Lung (tissue), 11 donors: ENCODE measurements at regions not wholly inside any gene's neighbourhood (a gene's known extent, or its start where the extent isn't known, plus 50 kb on each side); places are given as distances from the start of the nearest gene placed in this dataset.

ENCODE experiments used
- ATAC-seq: fragments of 200-7000 bp; cut with Tn5 transposase; one replicate; pipeline ENCODE4 v1.9.1; 2020; ENCODE audit warnings: moderate number of reproducible peaks; ENCODE audit not compliant: insufficient read depth, low FRiP score
- DNase-seq, 3 donors: peaks; one replicate each; pipeline ENCODE4 v3.0.0-alpha.2; 2013 to 2017
- H3K27ac ChIP-seq, 2 donors: one replicate each; pipeline ENCODE4 v1.5.1; 2013; ENCODE audit warnings: mild to moderate bottlenecking in 2 of 2, moderate library complexity in 2 of 2, control low read depth in 1 of 2, inconsistent platforms in 1 of 2, low read depth in 1 of 2, low read length in 1 of 2
- H3K27me3 ChIP-seq, 3 donors: one replicate each; pipeline ENCODE4 v1.5.1; 2013; ENCODE audit warnings: low read length in 2 of 3; ENCODE audit not compliant: control insufficient read depth in 3 of 3, insufficient read depth in 3 of 3
- H3K36me3 ChIP-seq, 4 donors: one replicate each; pipeline ENCODE4 v1.5.1; 2013; ENCODE audit warnings: low read length in 4 of 4, mild to moderate bottlenecking in 1 of 4, moderate library complexity in 1 of 4; ENCODE audit not compliant: control insufficient read depth in 4 of 4, insufficient read depth in 4 of 4
- H3K4me1 ChIP-seq, 5 donors: one replicate each; pipeline ENCODE4 v1.5.1; 2013; ENCODE audit warnings: low read length in 5 of 5, mild to moderate bottlenecking in 2 of 5, moderate library complexity in 1 of 5; ENCODE audit not compliant: control insufficient read depth in 5 of 5, insufficient read depth in 5 of 5
- H3K4me3 ChIP-seq: one replicate; pipeline ENCODE4 v1.5.1; 2013; ENCODE audit warnings: mild to moderate bottlenecking, control low read depth, moderate library complexity
- H3K9ac ChIP-seq, 2 donors: one replicate each; pipeline ENCODE4 v1.5.1; 2013; ENCODE audit warnings: low read length in 2 of 2, control low read depth in 1 of 2; ENCODE audit not compliant: insufficient read depth in 1 of 2
- H3K9me3 ChIP-seq, 4 donors: one replicate each; pipeline ENCODE4 v1.5.1; 2013; ENCODE audit warnings: low read length in 3 of 4, mild to moderate bottlenecking in 1 of 4, moderate library complexity in 1 of 4; ENCODE audit not compliant: control insufficient read depth in 4 of 4, insufficient read depth in 3 of 4
- WGBS, 2 donors: extraction: QIAGEN DNeasy Blood & Tissue Kit; methylation state at CpG; one replicate each; pipeline ENCODE4 v1.1.7; 2013; 5-methylcytosine and 5-hydroxymethylcytosine counted together
- TF ChIP-seq, protein P1 (sequence below): IDR thresholded peaks from 2 replicates; pipeline ENCODE4 v1.5.1; 2012; ENCODE audit warnings: mild to moderate bottlenecking; ENCODE audit errors: control extremely low read depth, extremely low read depth
- donor health status: control.
- donor health status: control.
- donor health status: Bipolar disorder and iron deficiency.
- donor health status: healthy.
- donor health status: DM: yes; HTN: yes; CAD: no.

- Histone ChIP-seq H3K4me3 (no peak overlapping the region), H3K9ac (no peak overlapping the region), H3K27ac (no peak overlapping the region), H3K36me3 (no peaks in the 10 kb centered on the region), H3K4me1 (no peaks in the 10 kb centered on the region), H3K27me3 (no peaks in the 10 kb centered on the region), H3K9me3 (no peaks in the 10 kb centered on the region)
- DNase-seq, result no peak
- 79 to 82% methylated on average over 1 of the region's 1 CpG for WGBS, 2 donors
- TF ChIP-seq, protein P1, sequence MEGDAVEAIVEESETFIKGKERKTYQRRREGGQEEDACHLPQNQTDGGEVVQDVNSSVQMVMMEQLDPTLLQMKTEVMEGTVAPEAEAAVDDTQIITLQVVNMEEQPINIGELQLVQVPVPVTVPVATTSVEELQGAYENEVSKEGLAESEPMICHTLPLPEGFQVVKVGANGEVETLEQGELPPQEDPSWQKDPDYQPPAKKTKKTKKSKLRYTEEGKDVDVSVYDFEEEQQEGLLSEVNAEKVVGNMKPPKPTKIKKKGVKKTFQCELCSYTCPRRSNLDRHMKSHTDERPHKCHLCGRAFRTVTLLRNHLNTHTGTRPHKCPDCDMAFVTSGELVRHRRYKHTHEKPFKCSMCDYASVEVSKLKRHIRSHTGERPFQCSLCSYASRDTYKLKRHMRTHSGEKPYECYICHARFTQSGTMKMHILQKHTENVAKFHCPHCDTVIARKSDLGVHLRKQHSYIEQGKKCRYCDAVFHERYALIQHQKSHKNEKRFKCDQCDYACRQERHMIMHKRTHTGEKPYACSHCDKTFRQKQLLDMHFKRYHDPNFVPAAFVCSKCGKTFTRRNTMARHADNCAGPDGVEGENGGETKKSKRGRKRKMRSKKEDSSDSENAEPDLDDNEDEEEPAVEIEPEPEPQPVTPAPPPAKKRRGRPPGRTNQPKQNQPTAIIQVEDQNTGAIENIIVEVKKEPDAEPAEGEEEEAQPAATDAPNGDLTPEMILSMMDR, result no peak
- no peak for ATAC-seq
These were observed 353.2 kb upstream of the AGTR1 start for GRCh38 chr3:148344521-148344920.

- no peak overlapping the region for H3K9ac ChIP-seq
- ATAC-seq, result no peak
- H3K36me3 ChIP-seq, result no peaks in the 10 kb centered on the region
- TF ChIP-seq, protein P1, result no peak
- no peak overlapping the region for H3K27ac ChIP-seq
- H3K4me3 ChIP-seq, result no peak overlapping the region
- DNase-seq, result no peak
- H3K27me3 ChIP-seq, result no peaks in the 10 kb centered on the region
- peaks cover 0 to 3% (median 0%) of the 10 kb centered on the region in 5 donors for H3K4me1 ChIP-seq
- H3K9me3 ChIP-seq, result no peaks in the 10 kb centered on the region
These were observed 337.7 kb upstream of the AGTR1 start for GRCh38 chr3:148360051-148360450.

DNA sequence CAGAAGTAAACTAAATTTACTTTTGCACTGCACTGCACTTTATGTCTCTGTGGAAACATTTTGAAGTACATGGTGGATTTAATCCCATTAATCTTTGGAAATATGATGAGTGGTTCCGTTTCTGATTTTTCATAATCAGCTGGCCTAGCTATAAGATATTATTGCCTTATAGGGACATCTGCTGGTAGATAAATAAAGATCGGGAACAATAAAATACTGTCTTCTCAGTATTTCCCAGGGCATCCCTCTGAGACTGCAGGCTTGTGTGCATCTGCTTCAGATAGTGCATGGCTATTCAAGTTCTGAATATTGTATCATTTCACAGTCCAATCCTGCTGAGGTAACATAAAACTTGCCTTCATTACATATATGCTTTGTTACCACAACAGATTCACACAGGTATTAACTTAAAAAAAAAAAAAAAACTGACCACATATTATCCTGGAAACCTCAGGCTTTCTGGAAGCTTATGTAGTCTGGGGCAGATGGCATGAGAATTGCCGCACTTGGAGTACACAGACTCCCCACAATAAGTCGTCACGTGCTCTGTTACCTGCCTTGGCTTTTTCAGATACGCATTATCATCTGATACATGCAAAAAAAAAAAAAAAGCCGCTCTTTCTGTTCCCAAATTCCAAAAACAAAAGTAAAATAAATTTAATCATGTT is 330.8 kb upstream of the AGTR1 start:
- no peak overlapping the region for H3K9ac ChIP-seq
- H3K36me3 ChIP-seq, result no peaks in the 10 kb centered on the region
- no peaks in the 10 kb centered on the region for H3K27me3 ChIP-seq
- H3K4me3 ChIP-seq, result no peak overlapping the region
- peaks cover 0 to 6% (median 0%) of the 10 kb centered on the region in 5 donors for H3K4me1 ChIP-seq
- H3K9me3 ChIP-seq, result no peaks in the 10 kb centered on the region
- DNase-seq (peak in 2 of 3 donors; percentile 58 to 59), ATAC-seq (no peak)
- TF ChIP-seq, protein P1, result no peak
- WGBS, 2 donors, result 79 to 87% methylated on average over 7 of the region's 7 CpGs
- H3K27ac ChIP-seq, result no peak overlapping the region

DNA sequence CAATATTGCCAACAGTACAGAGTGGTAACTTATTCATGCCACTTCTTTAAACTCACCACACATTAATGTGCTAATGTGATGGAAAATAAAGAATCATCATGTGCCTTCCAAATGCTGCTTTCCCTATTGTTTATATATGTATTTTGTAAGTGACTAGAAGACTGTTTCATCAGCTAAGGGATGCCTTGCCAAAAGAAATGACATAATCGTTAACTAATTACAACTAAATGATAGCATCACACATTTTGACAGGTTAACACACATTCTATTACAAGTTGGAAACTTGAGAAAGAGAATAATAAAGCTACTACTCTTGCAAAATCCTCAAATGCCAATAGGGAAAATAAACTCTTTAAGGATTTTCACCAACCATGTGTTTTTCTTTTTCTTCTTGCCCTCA is 329.9 kb upstream of the AGTR1 start:
- DNase-seq, result peak in 2 of 3 donors; percentile 24 to 38

More for the DNA sequence above, 329.9 kb upstream of the AGTR1 start:
- H3K9me3 ChIP-seq, result no peaks in the 10 kb centered on the region
- no peak overlapping the region for H3K9ac ChIP-seq
- no peaks in the 10 kb centered on the region for H3K36me3 ChIP-seq
- ATAC-seq, result no peak
- TF ChIP-seq, protein P1, result no peak
- H3K27ac ChIP-seq, result no peak overlapping the region
- 70 to 73% methylated on average over 1 of the region's 1 CpG for WGBS, 2 donors
- peaks cover 0 to 6% (median 0%) of the 10 kb centered on the region in 5 donors for H3K4me1 ChIP-seq
- no peak overlapping the region for H3K4me3 ChIP-seq
- H3K27me3 ChIP-seq, result no peaks in the 10 kb centered on the region
